ENCODE measurements at regions not wholly inside any gene's neighbourhood (a gene's known extent, or its start where the extent isn't known, plus 50 kb on each side); places are given as distances from the start of the nearest gene placed in this dataset.

DNA sequence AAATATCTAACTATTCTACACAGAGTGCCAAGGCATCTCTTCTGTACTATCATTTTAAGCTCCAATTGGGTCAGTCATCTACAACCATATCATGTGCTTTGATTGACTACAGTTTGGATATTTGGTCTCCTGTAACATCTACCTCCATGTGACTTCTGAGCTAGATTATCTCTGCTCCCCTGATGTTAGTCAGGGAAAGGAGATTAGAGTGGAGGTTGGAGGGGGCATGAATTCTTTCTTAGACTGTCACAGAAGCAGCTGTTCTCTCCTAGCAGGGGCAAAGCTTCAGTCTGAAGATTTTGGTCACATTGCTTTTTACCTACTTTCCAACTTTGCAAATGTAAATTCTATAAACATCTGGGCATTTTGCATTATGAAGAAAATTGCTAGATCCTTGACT lies 62.6 kb upstream of the C4orf54 start:
- no peak for TF ChIP-seq TCF4 (CRISPR knock-in tag; IDR thresholded peaks at IDR 0.05; ENCODE audit: borderline replicate concordance)
- TF ChIP-seq TOX (CRISPR knock-in tag; IDR thresholded peaks at IDR 0.05; ENCODE audit: borderline replicate concordance) = no peak
- TF ChIP-seq ZFP3 (CRISPR knock-in tag; IDR thresholded peaks at IDR 0.05) = no peak
- no peak for TF ChIP-seq ZNF8 (CRISPR knock-in tag; IDR thresholded peaks at IDR 0.05)
- no peak for TF ChIP-seq ZFP30 (CRISPR knock-in tag; IDR thresholded peaks at IDR 0.05)
- TF ChIP-seq, protein P1, sequence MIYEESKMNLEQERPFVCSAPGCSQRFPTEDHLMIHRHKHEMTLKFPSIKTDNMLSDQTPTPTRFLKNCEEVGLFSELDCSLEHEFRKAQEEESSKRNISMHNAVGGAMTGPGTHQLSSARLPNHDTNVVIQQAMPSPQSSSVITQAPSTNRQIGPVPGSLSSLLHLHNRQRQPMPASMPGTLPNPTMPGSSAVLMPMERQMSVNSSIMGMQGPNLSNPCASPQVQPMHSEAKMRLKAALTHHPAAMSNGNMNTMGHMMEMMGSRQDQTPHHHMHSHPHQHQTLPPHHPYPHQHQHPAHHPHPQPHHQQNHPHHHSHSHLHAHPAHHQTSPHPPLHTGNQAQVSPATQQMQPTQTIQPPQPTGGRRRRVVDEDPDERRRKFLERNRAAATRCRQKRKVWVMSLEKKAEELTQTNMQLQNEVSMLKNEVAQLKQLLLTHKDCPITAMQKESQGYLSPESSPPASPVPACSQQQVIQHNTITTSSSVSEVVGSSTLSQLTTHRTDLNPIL (CRISPR knock-in tag; IDR thresholded peaks at IDR 0.05; ENCODE audit: low read depth) = no peak
- no peak for TF ChIP-seq OSR1 (CRISPR knock-in tag; IDR thresholded peaks at IDR 0.05)
- TF ChIP-seq ARNTL (CRISPR knock-in tag; IDR thresholded peaks at IDR 0.05; ENCODE audit: borderline replicate concordance, low read depth) = no peak
- TF ChIP-seq, protein P2, sequence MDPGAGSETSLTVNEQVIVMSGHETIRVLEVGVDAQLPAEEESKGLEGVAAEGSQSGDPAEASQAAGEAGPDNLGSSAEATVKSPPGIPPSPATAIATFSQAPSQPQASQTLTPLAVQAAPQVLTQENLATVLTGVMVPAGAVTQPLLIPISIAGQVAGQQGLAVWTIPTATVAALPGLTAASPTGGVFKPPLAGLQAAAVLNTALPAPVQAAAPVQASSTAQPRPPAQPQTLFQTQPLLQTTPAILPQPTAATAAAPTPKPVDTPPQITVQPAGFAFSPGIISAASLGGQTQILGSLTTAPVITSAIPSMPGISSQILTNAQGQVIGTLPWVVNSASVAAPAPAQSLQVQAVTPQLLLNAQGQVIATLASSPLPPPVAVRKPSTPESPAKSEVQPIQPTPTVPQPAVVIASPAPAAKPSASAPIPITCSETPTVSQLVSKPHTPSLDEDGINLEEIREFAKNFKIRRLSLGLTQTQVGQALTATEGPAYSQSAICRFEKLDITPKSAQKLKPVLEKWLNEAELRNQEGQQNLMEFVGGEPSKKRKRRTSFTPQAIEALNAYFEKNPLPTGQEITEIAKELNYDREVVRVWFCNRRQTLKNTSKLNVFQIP (CRISPR knock-in tag; IDR thresholded peaks at IDR 0.05; ENCODE audit: borderline replicate concordance, low read depth) = no peak
- no peak for ATAC-seq

DNA sequence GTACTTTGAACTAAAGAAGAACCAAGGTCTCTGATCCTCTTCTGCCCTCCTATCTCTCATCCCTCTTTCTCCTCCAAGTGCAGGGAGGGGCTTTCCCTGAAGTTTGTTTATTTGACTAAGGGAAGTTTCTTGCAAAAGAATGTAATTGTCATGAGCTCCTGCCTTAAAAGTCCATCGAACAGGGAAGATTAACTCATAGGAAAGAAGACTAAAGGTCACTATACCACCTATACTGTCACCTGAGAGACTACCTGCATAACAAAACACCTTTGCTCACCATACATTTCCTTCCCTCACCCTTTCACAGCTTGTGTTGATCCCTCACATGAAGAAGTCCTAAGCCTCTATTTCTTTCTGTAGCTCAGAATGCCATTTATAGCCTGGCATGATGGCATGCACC lies 59.4 kb upstream of the C4orf54 start:
- no peak for ATAC-seq
- TF ChIP-seq, protein P3, sequence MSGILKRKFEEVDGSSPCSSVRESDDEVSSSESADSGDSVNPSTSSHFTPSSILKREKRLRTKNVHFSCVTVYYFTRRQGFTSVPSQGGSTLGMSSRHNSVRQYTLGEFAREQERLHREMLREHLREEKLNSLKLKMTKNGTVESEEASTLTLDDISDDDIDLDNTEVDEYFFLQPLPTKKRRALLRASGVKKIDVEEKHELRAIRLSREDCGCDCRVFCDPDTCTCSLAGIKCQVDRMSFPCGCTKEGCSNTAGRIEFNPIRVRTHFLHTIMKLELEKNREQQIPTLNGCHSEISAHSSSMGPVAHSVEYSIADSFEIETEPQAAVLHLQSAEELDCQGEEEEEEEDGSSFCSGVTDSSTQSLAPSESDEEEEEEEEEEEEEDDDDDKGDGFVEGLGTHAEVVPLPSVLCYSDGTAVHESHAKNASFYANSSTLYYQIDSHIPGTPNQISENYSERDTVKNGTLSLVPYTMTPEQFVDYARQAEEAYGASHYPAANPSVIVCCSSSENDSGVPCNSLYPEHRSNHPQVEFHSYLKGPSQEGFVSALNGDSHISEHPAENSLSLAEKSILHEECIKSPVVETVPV (CRISPR knock-in tag; IDR thresholded peaks at IDR 0.05) = no peak
- TF ChIP-seq, protein P4, sequence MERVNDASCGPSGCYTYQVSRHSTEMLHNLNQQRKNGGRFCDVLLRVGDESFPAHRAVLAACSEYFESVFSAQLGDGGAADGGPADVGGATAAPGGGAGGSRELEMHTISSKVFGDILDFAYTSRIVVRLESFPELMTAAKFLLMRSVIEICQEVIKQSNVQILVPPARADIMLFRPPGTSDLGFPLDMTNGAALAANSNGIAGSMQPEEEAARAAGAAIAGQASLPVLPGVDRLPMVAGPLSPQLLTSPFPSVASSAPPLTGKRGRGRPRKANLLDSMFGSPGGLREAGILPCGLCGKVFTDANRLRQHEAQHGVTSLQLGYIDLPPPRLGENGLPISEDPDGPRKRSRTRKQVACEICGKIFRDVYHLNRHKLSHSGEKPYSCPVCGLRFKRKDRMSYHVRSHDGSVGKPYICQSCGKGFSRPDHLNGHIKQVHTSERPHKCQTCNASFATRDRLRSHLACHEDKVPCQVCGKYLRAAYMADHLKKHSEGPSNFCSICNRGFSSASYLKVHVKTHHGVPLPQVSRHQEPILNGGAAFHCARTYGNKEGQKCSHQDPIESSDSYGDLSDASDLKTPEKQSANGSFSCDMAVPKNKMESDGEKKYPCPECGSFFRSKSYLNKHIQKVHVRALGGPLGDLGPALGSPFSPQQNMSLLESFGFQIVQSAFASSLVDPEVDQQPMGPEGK (CRISPR knock-in tag; IDR thresholded peaks at IDR 0.05; ENCODE audit: borderline replicate concordance) = no peak
- TF ChIP-seq ZNF70 (CRISPR knock-in tag; IDR thresholded peaks at IDR 0.05) (no peak), ARNTL (CRISPR knock-in tag; IDR thresholded peaks at IDR 0.05; ENCODE audit: borderline replicate concordance, low read depth) (no peak), ESRRG (CRISPR knock-in tag; IDR thresholded peaks at IDR 0.05) (no peak), PPARA (CRISPR knock-in tag; IDR thresholded peaks at IDR 0.05; ENCODE audit: borderline replicate concordance) (no peak)

DNA sequence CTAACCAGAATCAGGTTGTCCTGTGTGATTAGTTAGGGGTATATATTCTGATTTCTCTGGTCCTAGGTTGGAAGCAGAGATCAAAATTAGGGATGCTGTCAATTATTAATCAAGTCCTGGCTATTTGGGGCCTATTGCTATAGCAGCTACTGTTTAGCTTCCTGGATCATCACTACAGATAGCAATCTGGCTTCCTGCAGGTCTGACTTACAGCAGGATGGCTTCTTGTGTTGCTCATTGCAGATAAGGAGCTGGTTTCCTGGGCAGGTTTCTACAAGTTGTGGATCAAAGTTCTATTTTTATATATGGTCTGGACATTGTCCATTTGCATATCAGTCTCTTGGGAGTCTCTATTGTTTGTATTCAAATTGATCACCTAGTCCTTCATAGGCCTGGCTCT lies 57.7 kb upstream of the C4orf54 start:
- no peak for TF ChIP-seq ARNTL (CRISPR knock-in tag; IDR thresholded peaks at IDR 0.05; ENCODE audit: borderline replicate concordance, low read depth)
- no peak for TF ChIP-seq ZNF70 (CRISPR knock-in tag; IDR thresholded peaks at IDR 0.05)
- no peak for TF ChIP-seq OSR1 (CRISPR knock-in tag; IDR thresholded peaks at IDR 0.05)
- no peak for TF ChIP-seq ZFP30 (CRISPR knock-in tag; IDR thresholded peaks at IDR 0.05)
- TF ChIP-seq RARB (CRISPR knock-in tag; IDR thresholded peaks at IDR 0.05) = no peak
- no peak for TF ChIP-seq SNAI2 (CRISPR knock-in tag; IDR thresholded peaks at IDR 0.05)
- no peak for TF ChIP-seq TOX (CRISPR knock-in tag; IDR thresholded peaks at IDR 0.05; ENCODE audit: borderline replicate concordance)
- no peak for TF ChIP-seq ZC3H10 (CRISPR knock-in tag; IDR thresholded peaks at IDR 0.05)
- TF ChIP-seq ZFP3 (CRISPR knock-in tag; IDR thresholded peaks at IDR 0.05) = no peak
- TF ChIP-seq TCF4 (CRISPR knock-in tag; IDR thresholded peaks at IDR 0.05; ENCODE audit: borderline replicate concordance) = no peak
- TF ChIP-seq ZNF8 (CRISPR knock-in tag; IDR thresholded peaks at IDR 0.05) = no peak
- no peak for TF ChIP-seq ISL1 (CRISPR knock-in tag; IDR thresholded peaks at IDR 0.05)
- ATAC-seq = no peak

DNA sequence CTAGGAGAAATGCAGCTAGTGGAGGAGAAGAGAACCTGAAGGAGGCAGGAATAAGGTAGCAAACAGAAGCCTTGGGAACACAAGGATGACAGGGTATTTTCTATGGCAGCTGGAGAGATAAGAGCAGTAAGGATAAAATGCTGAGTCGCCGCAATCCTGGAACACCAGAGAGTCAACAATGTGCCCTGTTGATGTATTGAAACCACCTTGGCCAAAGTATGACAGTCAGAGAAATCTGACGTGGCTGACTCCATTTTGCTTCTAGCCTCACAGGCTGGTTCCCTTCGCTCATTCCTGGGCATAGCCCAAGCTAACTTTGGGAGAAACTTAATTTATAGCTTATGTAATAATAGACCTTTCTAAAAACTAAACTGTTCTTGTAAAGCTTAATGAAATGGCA lies 56.6 kb upstream of the C4orf54 start:
- ATAC-seq = no peak
- TF ChIP-seq, protein P1 (CRISPR knock-in tag; IDR thresholded peaks at IDR 0.05; ENCODE audit: low read depth) = no peak
- no peak for TF ChIP-seq TOX (CRISPR knock-in tag; IDR thresholded peaks at IDR 0.05; ENCODE audit: borderline replicate concordance)
- no peak for TF ChIP-seq TCF4 (CRISPR knock-in tag; IDR thresholded peaks at IDR 0.05; ENCODE audit: borderline replicate concordance)
- no peak for TF ChIP-seq ZNF70 (CRISPR knock-in tag; IDR thresholded peaks at IDR 0.05)
- no peak for TF ChIP-seq OSR1 (CRISPR knock-in tag; IDR thresholded peaks at IDR 0.05)
- TF ChIP-seq, protein P3 (CRISPR knock-in tag; IDR thresholded peaks at IDR 0.05) = no peak
- TF ChIP-seq ZNF565 (CRISPR knock-in tag; conservative IDR thresholded peaks at IDR 0.05; ENCODE audit: low read depth) = no peak
- TF ChIP-seq BACH2 (CRISPR knock-in tag; IDR thresholded peaks at IDR 0.05; ENCODE audit: borderline replicate concordance) = no peak
- TF ChIP-seq ZC3H10 (CRISPR knock-in tag; IDR thresholded peaks at IDR 0.05) = no peak
- TF ChIP-seq, protein P5, sequence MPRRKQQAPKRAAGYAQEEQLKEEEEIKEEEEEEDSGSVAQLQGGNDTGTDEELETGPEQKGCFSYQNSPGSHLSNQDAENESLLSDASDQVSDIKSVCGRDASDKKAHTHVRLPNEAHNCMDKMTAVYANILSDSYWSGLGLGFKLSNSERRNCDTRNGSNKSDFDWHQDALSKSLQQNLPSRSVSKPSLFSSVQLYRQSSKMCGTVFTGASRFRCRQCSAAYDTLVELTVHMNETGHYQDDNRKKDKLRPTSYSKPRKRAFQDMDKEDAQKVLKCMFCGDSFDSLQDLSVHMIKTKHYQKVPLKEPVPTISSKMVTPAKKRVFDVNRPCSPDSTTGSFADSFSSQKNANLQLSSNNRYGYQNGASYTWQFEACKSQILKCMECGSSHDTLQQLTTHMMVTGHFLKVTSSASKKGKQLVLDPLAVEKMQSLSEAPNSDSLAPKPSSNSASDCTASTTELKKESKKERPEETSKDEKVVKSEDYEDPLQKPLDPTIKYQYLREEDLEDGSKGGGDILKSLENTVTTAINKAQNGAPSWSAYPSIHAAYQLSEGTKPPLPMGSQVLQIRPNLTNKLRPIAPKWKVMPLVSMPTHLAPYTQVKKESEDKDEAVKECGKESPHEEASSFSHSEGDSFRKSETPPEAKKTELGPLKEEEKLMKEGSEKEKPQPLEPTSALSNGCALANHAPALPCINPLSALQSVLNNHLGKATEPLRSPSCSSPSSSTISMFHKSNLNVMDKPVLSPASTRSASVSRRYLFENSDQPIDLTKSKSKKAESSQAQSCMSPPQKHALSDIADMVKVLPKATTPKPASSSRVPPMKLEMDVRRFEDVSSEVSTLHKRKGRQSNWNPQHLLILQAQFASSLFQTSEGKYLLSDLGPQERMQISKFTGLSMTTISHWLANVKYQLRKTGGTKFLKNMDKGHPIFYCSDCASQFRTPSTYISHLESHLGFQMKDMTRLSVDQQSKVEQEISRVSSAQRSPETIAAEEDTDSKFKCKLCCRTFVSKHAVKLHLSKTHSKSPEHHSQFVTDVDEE (CRISPR knock-in tag; IDR thresholded peaks at IDR 0.05) = no peak
- no peak for TF ChIP-seq RARB (CRISPR knock-in tag; IDR thresholded peaks at IDR 0.05)
- TF ChIP-seq ZNF8 (CRISPR knock-in tag; IDR thresholded peaks at IDR 0.05) = no peak
- no peak for TF ChIP-seq CSDC2 (CRISPR knock-in tag; IDR thresholded peaks at IDR 0.05)
- no peak for TF ChIP-seq ZFP3 (CRISPR knock-in tag; IDR thresholded peaks at IDR 0.05)

All from SK-N-SH treated with all-trans-retinoic acid at 6 μM for 48 hours (cell line).